ENCODE measurements at regions not wholly inside any gene's neighbourhood (a gene's known extent, or its start where the extent isn't known, plus 50 kb on each side); places are given as distances from the start of the nearest gene placed in this dataset.

DNA sequence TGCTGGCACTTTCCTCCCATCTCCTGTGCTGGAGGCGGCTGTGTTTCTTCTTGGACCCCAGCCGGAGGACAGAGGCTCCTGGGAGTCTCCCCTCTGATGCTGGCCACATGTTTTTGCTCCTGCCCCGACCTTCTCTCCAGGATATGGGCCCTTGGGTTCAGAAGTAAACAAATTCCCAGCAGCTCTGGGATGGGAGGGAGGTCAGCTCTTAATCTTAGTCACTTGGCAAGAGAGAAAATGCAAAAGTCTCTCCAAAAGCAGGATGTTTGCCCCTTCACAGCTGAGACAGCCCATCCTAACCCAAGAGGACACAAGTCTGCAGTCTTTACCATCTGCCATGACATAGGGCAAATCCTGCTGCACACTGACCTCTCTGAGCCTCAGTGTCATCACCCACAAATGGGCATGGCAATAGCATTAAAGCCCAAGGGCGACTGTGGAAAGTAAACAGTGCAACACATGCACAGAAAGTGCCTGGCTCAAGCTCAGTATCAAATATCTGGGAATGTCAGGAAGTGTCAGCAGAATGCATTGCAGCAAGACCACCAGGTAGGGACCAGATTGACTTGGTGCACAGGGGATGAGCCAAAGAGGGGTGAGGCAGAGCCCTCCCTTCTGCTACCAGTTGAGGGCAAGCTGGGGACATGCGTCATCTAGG, 117.0 kb upstream of the CXCL14 start:
- no peak for TF ChIP-seq MXI1 (IDR thresholded peaks at IDR 0.05; ENCODE audit: low read depth, low read length)
- TF ChIP-seq, protein P1, sequence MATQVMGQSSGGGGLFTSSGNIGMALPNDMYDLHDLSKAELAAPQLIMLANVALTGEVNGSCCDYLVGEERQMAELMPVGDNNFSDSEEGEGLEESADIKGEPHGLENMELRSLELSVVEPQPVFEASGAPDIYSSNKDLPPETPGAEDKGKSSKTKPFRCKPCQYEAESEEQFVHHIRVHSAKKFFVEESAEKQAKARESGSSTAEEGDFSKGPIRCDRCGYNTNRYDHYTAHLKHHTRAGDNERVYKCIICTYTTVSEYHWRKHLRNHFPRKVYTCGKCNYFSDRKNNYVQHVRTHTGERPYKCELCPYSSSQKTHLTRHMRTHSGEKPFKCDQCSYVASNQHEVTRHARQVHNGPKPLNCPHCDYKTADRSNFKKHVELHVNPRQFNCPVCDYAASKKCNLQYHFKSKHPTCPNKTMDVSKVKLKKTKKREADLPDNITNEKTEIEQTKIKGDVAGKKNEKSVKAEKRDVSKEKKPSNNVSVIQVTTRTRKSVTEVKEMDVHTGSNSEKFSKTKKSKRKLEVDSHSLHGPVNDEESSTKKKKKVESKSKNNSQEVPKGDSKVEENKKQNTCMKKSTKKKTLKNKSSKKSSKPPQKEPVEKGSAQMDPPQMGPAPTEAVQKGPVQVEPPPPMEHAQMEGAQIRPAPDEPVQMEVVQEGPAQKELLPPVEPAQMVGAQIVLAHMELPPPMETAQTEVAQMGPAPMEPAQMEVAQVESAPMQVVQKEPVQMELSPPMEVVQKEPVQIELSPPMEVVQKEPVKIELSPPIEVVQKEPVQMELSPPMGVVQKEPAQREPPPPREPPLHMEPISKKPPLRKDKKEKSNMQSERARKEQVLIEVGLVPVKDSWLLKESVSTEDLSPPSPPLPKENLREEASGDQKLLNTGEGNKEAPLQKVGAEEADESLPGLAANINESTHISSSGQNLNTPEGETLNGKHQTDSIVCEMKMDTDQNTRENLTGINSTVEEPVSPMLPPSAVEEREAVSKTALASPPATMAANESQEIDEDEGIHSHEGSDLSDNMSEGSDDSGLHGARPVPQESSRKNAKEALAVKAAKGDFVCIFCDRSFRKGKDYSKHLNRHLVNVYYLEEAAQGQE (IDR thresholded peaks at IDR 0.05; ENCODE audit: low read depth, low read length) = no peak
- no peak for TF ChIP-seq ZBTB33 (IDR thresholded peaks at IDR 0.05; ENCODE audit: borderline replicate concordance, low read depth)
- no peak for TF ChIP-seq YY1 (IDR thresholded peaks at IDR 0.05; ENCODE audit: low read depth)
- TF ChIP-seq, protein P2, sequence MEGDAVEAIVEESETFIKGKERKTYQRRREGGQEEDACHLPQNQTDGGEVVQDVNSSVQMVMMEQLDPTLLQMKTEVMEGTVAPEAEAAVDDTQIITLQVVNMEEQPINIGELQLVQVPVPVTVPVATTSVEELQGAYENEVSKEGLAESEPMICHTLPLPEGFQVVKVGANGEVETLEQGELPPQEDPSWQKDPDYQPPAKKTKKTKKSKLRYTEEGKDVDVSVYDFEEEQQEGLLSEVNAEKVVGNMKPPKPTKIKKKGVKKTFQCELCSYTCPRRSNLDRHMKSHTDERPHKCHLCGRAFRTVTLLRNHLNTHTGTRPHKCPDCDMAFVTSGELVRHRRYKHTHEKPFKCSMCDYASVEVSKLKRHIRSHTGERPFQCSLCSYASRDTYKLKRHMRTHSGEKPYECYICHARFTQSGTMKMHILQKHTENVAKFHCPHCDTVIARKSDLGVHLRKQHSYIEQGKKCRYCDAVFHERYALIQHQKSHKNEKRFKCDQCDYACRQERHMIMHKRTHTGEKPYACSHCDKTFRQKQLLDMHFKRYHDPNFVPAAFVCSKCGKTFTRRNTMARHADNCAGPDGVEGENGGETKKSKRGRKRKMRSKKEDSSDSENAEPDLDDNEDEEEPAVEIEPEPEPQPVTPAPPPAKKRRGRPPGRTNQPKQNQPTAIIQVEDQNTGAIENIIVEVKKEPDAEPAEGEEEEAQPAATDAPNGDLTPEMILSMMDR (IDR thresholded peaks at IDR 0.05) = no peak
- TF ChIP-seq, protein P3, sequence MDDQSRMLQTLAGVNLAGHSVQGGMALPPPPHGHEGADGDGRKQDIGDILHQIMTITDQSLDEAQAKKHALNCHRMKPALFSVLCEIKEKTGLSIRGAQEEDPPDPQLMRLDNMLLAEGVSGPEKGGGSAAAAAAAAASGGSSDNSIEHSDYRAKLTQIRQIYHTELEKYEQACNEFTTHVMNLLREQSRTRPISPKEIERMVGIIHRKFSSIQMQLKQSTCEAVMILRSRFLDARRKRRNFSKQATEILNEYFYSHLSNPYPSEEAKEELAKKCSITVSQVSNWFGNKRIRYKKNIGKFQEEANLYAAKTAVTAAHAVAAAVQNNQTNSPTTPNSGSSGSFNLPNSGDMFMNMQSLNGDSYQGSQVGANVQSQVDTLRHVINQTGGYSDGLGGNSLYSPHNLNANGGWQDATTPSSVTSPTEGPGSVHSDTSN (IDR thresholded peaks at IDR 0.05) = no peak
- TF ChIP-seq JUND (IDR thresholded peaks at IDR 0.05) = no peak
